HCT116 (cell line): ENCODE measurements at regions not wholly inside any gene's neighbourhood (a gene's known extent, or its start where the extent isn't known, plus 50 kb on each side); places are given as distances from the start of the nearest gene placed in this dataset.

Experiments used
- ATAC-seq: fragments of 200-7000 bp; cut with Tn5 transposase; 2 replicates; pipeline ENCODE4 v1.9.1; 2020; ENCODE audit warnings: mild to moderate bottlenecking, moderate library complexity
- BruUV-seq: library from RNA; stranded (reverse); fragments of 400-500 nt; replicated peaks from 2 replicates; lab custom pipeline; 2021; lab: Mats Ljungman, UMichigan
- CTCF ChIA-PET: fragments of 300-600 bp; sonication (Branson Sonifier 250); formaldehyde crosslinking; loops from one replicate; lab custom pipeline; 2021; ENCODE audit warnings: antibody characterized with exemption; lab: Charles Lee
- POLR2A ChIA-PET: fragments of 300-600, 350-600 bp; sonication (Branson Sonifier 250); formaldehyde crosslinking; loops from one replicate; lab custom pipeline; 2021; ENCODE audit warnings: antibody characterized with exemption; lab: Charles Lee
- RAD21 ChIA-PET, 2 experiments: fragments of 300-600 bp; sonication (Branson Sonifier 250); formaldehyde crosslinking; loops; one replicate each; lab custom pipeline; 2023; ENCODE audit warnings: low total read pairs in 2 of 2; ENCODE audit not compliant: uncharacterized antibody in 2 of 2, unreplicated experiment in 2 of 2, low non-redundant PET in 1 of 2; lab: Charles Lee
- DNase-seq: peaks from one replicate; pipeline ENCODE4 v3.0.0-alpha.2; 2010; ENCODE audit warnings: low read depth, low spot score
- H2AFZ ChIP-seq: fragments of 200-600 bp; shearing (Covaris generic), sonication (generic); 2 replicates; pipeline ENCODE4 v1.6.1; 2017; ENCODE audit warnings: low read depth, mixed run types, mixed read lengths, antibody characterized with exemption, low read length; ENCODE audit not compliant: poor library complexity, severe bottlenecking
- H3K27ac ChIP-seq: 2 replicates; pipeline ENCODE4 v1.5.1; 2012; ENCODE audit warnings: low read depth, low read length
- H3K27me3 ChIP-seq: fragments of 200-600 bp; sonication (generic); 2 replicates; pipeline ENCODE4 v1.6.1; 2016; ENCODE audit warnings: mixed run types, low read length, mixed read lengths; ENCODE audit not compliant: insufficient read depth
- H3K36me3 ChIP-seq, 2 experiments: fragments of 200-500 bp in 1 of 2; fragments of 200-600 bp in 1 of 2; sonication (Bioruptor generic) in 1 of 2; sonication (generic) in 1 of 2; 2 replicates each; pipeline versions ENCODE4 v1.5.1 to v1.6.1; 2014 to 2016; ENCODE audit warnings: low read length in 2 of 2, inconsistent platforms in 1 of 2, mixed read lengths in 1 of 2, mixed run types in 1 of 2; ENCODE audit not compliant: insufficient read depth in 2 of 2, control insufficient read depth in 1 of 2
- H3K4me1 ChIP-seq, 2 experiments: fragments of 200-600 bp in 1 of 2; sonication (generic) in 1 of 2; 2 replicates each; pipeline versions ENCODE4 v1.5.1 to v1.6.1; 2012 to 2017; ENCODE audit warnings: low read length in 2 of 2, inconsistent platforms in 1 of 2, mild to moderate bottlenecking in 1 of 2, mixed read lengths in 1 of 2, mixed run types in 1 of 2, moderate library complexity in 1 of 2; ENCODE audit not compliant: insufficient read depth in 2 of 2, control insufficient read depth in 1 of 2
- H3K4me2 ChIP-seq: fragments of 200-600 bp; sonication (generic); 2 replicates; pipeline ENCODE4 v1.6.1; 2017; ENCODE audit warnings: mixed run types, low read length, mixed read lengths
- H3K4me3 ChIP-seq, 2 experiments: fragments of 200-600 bp in 1 of 2; sonication (generic) in 1 of 2; replicated peaks in 1 of 2; 2 replicates each; pipeline ENCODE4 v1.5.1; 2011 to 2016; ENCODE audit warnings: low read length in 2 of 2, control low read depth in 1 of 2, low read depth in 1 of 2, mild to moderate bottlenecking in 1 of 2, mixed read lengths in 1 of 2, mixed run types in 1 of 2
- H3K79me2 ChIP-seq: fragments of 200-600 bp; sonication (generic); 2 replicates; pipeline ENCODE4 v1.6.1; 2017; ENCODE audit warnings: mild to moderate bottlenecking, mixed run types, low read length, moderate library complexity, mixed read lengths; ENCODE audit not compliant: insufficient read depth
- H3K9ac ChIP-seq: fragments of 200-600 bp; sonication (generic); 2 replicates; pipeline ENCODE4 v1.6.1; 2016; ENCODE audit warnings: low read length, mixed read lengths
- H3K9me2 ChIP-seq: fragments of 200-600 bp; sonication (generic), shearing (Covaris generic); 2 replicates; pipeline ENCODE4 v1.6.1; 2017; ENCODE audit warnings: mixed run types, mild to moderate bottlenecking, moderate library complexity; ENCODE audit not compliant: insufficient read depth
- H3K9me3 ChIP-seq, 2 experiments: fragments of 200-500 bp in 1 of 2; fragments of 200-600 bp in 1 of 2; sonication (Bioruptor generic) in 1 of 2; sonication (generic) in 1 of 2; 2 replicates each; pipeline ENCODE4 v1.6.1; 2014 to 2017; ENCODE audit warnings: low read length in 2 of 2, mixed read lengths in 2 of 2, inconsistent platforms in 1 of 2, low read depth in 1 of 2, mild to moderate bottlenecking in 1 of 2, mixed run types in 1 of 2, moderate library complexity in 1 of 2; ENCODE audit not compliant: control insufficient read depth in 1 of 2, insufficient read depth in 1 of 2
- H4K20me1 ChIP-seq: fragments of 200-600 bp; sonication (generic), shearing (Covaris generic); 2 replicates; pipeline ENCODE4 v1.6.1; 2017; ENCODE audit warnings: mixed run types, mild to moderate bottlenecking, moderate library complexity; ENCODE audit not compliant: insufficient read depth
- ATF3 ChIP-seq: IDR thresholded peaks from 2 replicates; pipeline ENCODE4 v1.6.1; 2012
- CBX3 ChIP-seq: IDR thresholded peaks from 2 replicates; pipeline ENCODE4 v1.6.1; 2012; ENCODE audit warnings: low read depth
- EGR1 ChIP-seq: IDR thresholded peaks from 2 replicates; pipeline ENCODE4 v1.6.1; 2012; ENCODE audit warnings: low read depth
- EZH2 ChIP-seq: fragments of 200-600 bp; sonication (generic); IDR thresholded peaks from 2 replicates; pipeline ENCODE4 v1.6.1; 2017; ENCODE audit warnings: antibody characterized with exemption, mixed run types
- EZH2phosphoT487 ChIP-seq: fragments of 200-600 bp; IDR thresholded peaks from 2 replicates; pipeline ENCODE4 v1.6.1; 2018; ENCODE audit warnings: antibody characterized with exemption, borderline replicate concordance
- FOSL1 ChIP-seq: IDR thresholded peaks from 2 replicates; pipeline ENCODE4 v1.6.1; 2012; ENCODE audit warnings: low read depth
- JUND ChIP-seq: IDR thresholded peaks from 2 replicates; pipeline ENCODE4 v1.6.1; 2012
- MAX ChIP-seq: IDR thresholded peaks from 2 replicates; pipeline ENCODE4 v1.6.1; 2012
- POLR2A ChIP-seq: IDR thresholded peaks from 2 replicates; pipeline ENCODE4 v1.7.0; 2011; ENCODE audit warnings: borderline replicate concordance; ENCODE audit not compliant: insufficient read depth, insufficient read length; ENCODE audit errors: extremely low read depth
- POLR2AphosphoS5 ChIP-seq: IDR thresholded peaks from 2 replicates; pipeline ENCODE4 v1.6.1; 2011; ENCODE audit warnings: mild to moderate bottlenecking, low read depth, low read length, moderate library complexity
- RAD21 ChIP-seq: IDR thresholded peaks from 2 replicates; pipeline ENCODE4 v1.6.1; 2012; ENCODE audit warnings: low read depth, mild to moderate bottlenecking
- SIN3A ChIP-seq: IDR thresholded peaks from 2 replicates; pipeline ENCODE4 v1.6.1; 2012; ENCODE audit warnings: low read depth
- SP1 ChIP-seq: IDR thresholded peaks from 2 replicates; pipeline ENCODE4 v1.6.1; 2012; ENCODE audit warnings: low read depth
- ZBTB33 ChIP-seq: IDR thresholded peaks from 2 replicates; pipeline ENCODE4 v1.6.1; 2011; ENCODE audit warnings: mild to moderate bottlenecking, low read length, moderate library complexity; ENCODE audit not compliant: insufficient replicate concordance; ENCODE audit errors: extremely low read depth
- ZFX ChIP-seq: fragments of 450-650 bp; IDR thresholded peaks from 2 replicates; pipeline ENCODE4 v1.6.1; 2017
- ZNF274 ChIP-seq: fragments of 200-500 bp; sonication (Bioruptor generic); IDR thresholded peaks from 2 replicates; pipeline ENCODE4 v1.6.1; 2014; ENCODE audit warnings: mild to moderate bottlenecking, low read depth, low read length, inconsistent platforms
- intact Hi-C: fragments of 100-400 bp; cut with micrococcal nuclease; formaldehyde crosslinking; loops from 2 replicates; pipeline ENCODE4 v1.10.0; 2022

GRCh38 chr5:98605426-98605825, 168.0 kb upstream of the RGMB start:
- no peaks in the 10 kb centered on the region; the same call in 1 of the 2 replicates for H3K27me3 ChIP-seq
- H3K36me3 ChIP-seq: no peaks in the 10 kb centered on the region
- no peak for DNase-seq
- no peak for ATAC-seq
- RAD21 ChIA-PET: no interaction called here
- no peak overlapping the region for H3K4me3 ChIP-seq
- no peak overlapping the region for H2AFZ ChIP-seq
- TF ChIP-seq ZFX: no peak
- TF ChIP-seq ZBTB33: no peak
- TF ChIP-seq SP1: no peak
- TF ChIP-seq EZH2phosphoT487: no peak
- TF ChIP-seq CBX3: no peak
- no peak for TF ChIP-seq ATF3
- no peak for TF ChIP-seq POLR2AphosphoS5
- no peak for TF ChIP-seq ZNF274
- TF ChIP-seq SIN3A: no peak
- TF ChIP-seq FOSL1: no peak
- TF ChIP-seq RAD21: no peak
- no peak for TF ChIP-seq MAX
- no peak for TF ChIP-seq POLR2A
- TF ChIP-seq EZH2: no peak
- TF ChIP-seq JUND: no peak
- no peak for TF ChIP-seq EGR1
- H3K4me2 ChIP-seq: no peak overlapping the region
- H3K27ac ChIP-seq: no peak overlapping the region
- BruUV-seq: no TSS peak
- CTCF ChIA-PET: no interaction called here
- H3K9me2 ChIP-seq: no peaks in the 10 kb centered on the region
- H3K9me3 ChIP-seq: no peaks in the 10 kb centered on the region
- H3K79me2 ChIP-seq: no peaks in the 10 kb centered on the region
- H4K20me1 ChIP-seq: no peaks in the 10 kb centered on the region
- intact Hi-C loops: no loop called here
- POLR2A ChIA-PET: no interaction called here
- no peak overlapping the region for H3K9ac ChIP-seq
- H3K4me1 ChIP-seq: no peaks in the 10 kb centered on the region
